ENCODE measurements at regions not wholly inside any gene's neighbourhood (a gene's known extent, or its start where the extent isn't known, plus 50 kb on each side); places are given as distances from the start of the nearest gene placed in this dataset.
A peak's percentile ranks its signal among the peaks of the same experiment; 100 is the strongest.
"Not testable (repeated sequence)": the region's sequence is repeated elsewhere in the genome, so short reads cannot be mapped to it uniquely, and the experiment has no call there.

- not testable (repeated sequence) for DNase-seq (ENCODE audit: low read depth)
Measured at GRCh38 chr3:185306286-185306685, 52.4 kb upstream of the EHHADH start.

- DNase-seq (ENCODE audit: low read depth): no peak
Measured at GRCh38 chr3:185306847-185307246, 53.0 kb upstream of the EHHADH start.

- peak; percentile 72 for DNase-seq (ENCODE audit: low read depth)
Measured at GRCh38 chr3:185308126-185308754, 54.4 kb upstream of the EHHADH start.

- DNase-seq (ENCODE audit: low read depth): no peak
Measured at GRCh38 chr3:185309302-185309701, 53.6 kb upstream of the MAP3K13 start.

GRCh38 chr3:185309795-185310194 is 53.1 kb upstream of the MAP3K13 start:
- DNase-seq (ENCODE audit: low read depth): no peak

GRCh38 chr3:185311991-185312390 is 50.9 kb upstream of the MAP3K13 start:
- DNase-seq (ENCODE audit: low read depth): no peak
